ENCODE measurements at regions not wholly inside any gene's neighbourhood (a gene's known extent, or its start where the extent isn't known, plus 50 kb on each side); places are given as distances from the start of the nearest gene placed in this dataset.
"Not testable (repeated sequence)": the region's sequence is repeated elsewhere in the genome, so short reads cannot be mapped to it uniquely, and the experiment has no call there.

DNA sequence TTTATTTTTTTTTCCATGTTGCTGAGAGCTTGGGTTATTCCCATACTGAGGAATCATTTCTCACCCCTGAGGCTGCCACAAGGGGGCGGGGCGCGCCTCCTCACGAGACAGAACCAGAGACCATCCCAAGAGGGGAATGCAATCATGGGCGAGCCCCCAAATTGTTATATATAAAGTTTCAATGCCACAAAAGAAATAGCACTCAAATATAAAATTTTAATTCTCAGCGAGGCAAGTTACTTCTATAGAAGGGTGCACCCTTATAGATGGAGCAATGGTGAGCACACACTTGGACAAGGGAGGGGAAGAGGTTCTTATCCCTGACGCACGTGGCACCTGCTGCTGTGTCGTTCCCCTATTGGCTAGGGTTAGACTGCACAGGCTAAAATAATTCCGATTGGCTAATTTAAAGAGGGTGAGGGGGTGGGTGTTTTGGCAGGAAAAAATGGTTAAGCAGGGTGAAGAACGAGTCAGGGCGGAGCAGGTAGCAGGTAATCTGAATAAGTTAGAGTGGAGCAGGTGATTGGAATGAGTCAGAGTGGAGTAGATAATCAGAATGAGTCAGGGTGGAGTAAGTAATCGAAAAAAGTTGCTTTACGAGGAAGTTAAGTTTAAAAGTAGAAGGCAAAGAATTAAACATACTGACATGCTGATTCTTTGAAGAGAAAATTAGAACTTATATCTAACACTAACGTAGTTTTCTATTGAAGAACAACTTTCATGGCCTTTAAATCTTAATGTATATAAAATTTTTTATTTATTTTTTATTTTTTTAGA, 177.5 kb downstream of the MTCL1 start:
- DNase-seq (ENCODE audit: low read depth, low spot score), result no peak

DNA sequence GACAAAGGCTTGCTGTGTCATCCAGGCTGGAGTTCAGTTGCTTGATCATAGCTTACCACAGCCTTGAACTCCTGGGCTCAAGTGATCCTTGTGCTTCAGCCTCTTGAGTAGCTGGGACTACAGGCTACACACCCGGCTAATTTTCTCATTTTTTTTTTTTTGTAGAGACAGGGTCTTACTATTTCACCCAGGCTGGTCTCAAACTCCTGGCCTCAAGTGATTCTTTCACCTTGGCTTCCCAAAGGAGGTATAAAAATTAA, 178.0 kb downstream of the MTCL1 start:
- no peak for DNase-seq (ENCODE audit: low read depth, low spot score)

DNA sequence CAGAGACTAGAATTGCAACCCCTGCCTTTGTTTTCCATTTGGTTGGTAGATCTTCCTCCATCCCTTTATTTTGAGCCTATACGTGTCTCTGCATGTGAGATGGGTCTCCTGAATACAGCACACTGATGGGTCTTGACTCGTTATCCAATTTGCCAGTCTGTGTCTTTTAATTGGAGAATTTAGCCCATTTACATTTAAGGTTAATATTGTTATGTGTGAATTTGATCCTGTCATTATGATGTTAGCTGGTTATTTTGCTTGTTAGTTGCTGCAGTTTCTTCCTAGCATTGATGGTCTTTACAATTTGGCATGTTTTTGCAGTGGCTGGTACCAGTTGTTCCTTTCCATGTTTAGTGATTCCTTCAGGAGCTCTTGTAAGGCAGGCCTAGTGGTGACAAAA, 182.5 kb downstream of the MTCL1 start:
- not testable (repeated sequence) for DNase-seq (ENCODE audit: low read depth, low spot score)

DNA sequence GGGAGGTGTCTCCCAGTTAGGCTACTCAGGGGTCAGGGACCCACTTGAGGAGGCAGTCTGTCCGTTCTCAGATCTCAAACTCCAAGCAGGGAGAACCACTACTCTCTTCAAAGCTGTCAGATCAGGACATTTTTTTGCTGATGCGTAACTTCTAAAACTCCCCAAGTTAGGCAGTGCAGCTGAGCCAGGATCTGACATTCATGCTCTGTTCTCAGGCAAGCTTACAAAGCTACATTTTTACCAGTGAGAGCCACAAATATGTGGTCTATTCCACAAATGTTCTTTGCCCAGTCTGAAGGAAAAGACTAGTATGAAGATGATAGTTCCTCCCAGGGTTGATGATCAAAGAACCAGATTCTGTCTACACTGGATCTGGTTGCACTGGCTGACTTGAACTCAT, 184.1 kb downstream of the MTCL1 start:
- peak; percentile 84 for DNase-seq (ENCODE audit: low read depth, low spot score)

DNA sequence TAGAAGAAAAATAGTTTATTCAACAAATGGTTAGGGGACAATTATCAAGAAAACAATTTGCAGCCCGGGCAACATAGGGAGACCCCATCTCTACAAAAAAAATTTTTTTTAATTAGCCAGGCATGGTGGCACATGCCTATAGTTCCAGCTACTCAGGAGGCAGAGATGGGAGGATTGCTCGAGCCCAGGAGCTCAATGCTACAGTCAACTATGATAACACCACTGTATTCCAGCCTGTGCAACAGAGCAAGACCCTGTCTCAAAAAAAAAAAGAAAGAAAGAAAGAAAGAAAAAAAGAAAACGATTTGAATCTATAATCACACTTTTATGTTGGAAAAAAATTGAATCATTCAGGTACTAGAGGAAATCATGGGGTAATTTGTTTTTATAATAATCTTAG, 185.1 kb downstream of the MTCL1 start:
- not testable (repeated sequence) for DNase-seq (ENCODE audit: low read depth, low spot score)

DNA sequence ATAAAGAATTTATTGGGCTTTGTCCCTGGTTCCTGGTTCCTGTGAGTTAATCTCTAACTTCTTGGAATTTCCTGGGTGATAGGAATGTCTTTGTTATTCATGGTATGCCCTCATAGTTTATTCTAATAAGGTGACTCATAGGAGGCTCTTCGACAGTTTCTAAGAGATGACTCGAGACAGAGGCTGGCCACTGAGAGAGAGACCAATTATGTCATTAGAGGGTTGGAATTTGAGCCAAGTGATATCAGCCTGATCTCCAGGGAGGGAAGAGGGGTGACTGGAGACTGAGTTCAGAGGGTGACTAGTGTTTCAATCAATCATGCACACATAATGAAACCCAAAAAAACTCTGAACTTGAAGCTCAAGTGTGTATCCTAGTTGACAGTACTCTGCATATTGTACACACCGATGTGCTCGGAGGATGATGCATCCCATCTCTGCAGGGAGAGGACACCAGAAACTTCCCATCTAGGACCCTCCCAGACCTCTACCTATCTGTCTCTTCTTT, 185.7 kb downstream of the MTCL1 start:
- peak; percentile 94 for DNase-seq (ENCODE audit: low read depth, low spot score)

DNA sequence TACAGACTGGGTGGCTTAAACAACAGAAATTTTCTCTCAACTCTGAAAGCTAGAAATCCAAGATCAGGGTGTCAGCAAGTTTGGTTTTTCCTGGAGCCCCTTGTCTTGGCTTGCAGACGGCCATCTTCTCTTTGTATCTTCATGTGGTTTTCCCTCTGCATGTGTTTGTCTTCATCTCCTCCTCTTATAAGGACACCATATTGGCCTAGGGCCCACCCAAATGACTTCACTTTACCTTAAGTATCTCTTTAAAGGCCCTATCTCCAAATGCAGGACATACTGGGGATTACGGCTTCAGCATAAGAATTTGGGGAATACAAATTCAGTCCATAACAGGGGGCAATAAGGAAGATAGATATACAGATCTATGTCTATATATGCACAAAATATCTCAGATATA, 187.9 kb downstream of the MTCL1 start:
- DNase-seq (ENCODE audit: low read depth, low spot score), result no peak

DNA sequence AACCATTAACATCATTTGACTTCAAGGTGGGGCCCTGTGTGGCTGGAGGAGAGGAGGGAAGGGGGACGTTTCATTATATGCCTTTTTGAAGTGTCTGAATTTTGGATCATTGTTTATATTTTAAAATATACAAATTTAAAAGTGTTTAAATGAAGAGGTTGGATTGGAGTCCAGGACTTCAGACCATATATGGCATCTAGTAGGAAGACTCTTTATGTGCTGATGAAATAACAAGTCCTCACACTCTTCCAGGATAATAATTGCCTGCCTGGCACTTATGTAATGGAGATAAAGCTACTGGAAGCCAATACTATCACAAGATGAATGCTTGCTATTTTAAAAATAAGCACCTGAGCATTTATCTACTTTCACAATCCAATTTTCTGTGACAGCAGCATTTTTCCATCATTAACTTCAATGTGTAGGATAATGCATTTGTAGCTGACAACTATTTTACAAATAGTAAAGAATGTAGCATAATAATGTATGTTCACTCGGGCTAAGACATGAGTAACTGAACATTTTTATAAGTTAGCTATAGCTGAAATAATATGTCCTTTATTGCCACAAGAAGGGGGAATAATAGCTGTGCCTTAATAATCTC, 188.4 kb downstream of the MTCL1 start:
- DNase-seq (ENCODE audit: low read depth, low spot score), result no peak

DNA sequence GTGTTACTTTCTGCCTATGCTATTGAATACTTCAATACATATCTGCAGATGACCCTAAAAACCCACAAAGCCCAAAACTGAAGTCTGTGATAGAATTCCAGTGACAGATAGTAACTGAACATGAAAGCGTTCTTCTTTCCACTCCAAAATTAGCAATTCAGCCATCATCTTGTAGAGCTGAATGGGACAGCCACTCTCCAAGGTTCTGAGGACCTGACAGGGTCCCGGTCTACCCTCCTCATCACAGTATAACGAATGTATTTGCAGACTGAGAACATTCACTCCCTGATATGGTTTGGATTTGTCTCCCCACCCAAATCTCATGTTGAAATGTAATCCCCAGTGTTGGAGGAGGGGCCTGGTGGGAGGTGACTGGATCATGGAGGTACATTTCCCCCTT, 189.5 kb downstream of the MTCL1 start:
- DNase-seq (ENCODE audit: low read depth, low spot score), result no peak

DNA sequence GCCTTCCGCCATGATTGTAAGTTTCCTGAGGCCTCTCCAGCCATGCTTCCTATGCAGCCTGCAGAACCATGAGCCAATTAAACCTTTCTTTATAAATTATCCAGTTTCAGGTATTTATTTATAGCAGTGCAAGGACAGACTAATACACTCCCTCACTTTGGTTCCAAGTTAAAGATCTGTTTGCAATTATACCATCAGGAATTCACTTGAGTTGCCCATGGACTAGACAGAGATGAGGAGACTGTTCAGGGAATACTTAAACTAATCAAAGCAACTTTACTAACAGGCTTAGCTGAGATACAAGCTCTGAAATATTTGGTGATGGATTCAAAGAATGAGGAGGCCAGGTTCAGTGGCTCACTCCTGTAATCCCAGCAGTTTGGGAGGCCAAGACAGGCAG, 190.0 kb downstream of the MTCL1 start:
- DNase-seq (ENCODE audit: low read depth, low spot score), result no peak

DNA sequence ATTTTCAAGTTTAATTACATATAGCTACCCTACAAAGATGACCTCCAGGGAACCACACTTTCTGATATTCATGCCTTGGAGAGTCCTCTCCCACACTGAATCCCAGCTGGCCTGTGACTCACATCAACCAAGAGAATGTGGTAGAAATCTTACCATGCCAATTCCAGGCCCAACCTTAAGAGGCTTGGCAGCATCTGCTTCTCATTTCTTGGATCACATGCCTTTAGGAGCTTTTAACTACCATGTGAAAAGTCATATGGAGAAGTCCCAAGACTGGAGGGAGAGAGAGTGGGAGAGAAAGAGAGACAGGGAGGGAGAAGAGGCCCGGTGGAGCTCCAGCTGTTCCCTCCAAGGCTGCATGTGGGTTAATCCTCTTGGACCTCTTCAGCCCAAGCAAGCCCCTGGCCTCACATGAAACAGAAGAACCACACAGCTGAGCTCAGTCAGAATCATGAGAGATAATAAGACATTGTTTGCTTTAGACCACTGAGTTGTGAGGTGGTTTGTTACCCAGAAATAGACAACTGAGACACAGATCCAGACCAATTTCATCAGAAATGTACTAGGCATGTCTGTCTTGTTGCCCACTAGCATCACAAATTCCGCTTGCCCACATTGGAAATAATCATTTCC, 190.7 kb downstream of the MTCL1 start:
- DNase-seq (ENCODE audit: low read depth, low spot score), result peak; percentile 56

DNA sequence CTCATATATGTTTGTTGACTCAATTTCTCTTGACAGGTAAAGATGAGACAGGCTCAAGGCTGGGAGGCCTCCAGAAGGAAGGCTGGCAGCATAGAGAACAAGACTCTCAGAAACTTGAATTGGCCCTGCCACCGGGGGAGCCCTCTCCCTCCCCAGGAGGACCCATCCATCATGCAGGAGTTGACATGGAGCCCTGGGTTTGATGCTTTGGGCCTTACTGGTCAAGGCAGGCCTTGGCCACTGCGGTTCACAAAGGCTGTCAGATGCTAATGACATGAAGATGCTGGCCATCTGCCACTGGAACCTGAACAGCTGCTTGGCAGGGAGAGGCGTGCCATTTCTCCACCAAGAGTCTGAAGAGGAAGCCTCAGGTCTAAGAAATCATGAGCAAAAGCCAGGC, 193.6 kb downstream of the MTCL1 start:
- peak; percentile 24 for DNase-seq (ENCODE audit: low read depth, low spot score)

DNA sequence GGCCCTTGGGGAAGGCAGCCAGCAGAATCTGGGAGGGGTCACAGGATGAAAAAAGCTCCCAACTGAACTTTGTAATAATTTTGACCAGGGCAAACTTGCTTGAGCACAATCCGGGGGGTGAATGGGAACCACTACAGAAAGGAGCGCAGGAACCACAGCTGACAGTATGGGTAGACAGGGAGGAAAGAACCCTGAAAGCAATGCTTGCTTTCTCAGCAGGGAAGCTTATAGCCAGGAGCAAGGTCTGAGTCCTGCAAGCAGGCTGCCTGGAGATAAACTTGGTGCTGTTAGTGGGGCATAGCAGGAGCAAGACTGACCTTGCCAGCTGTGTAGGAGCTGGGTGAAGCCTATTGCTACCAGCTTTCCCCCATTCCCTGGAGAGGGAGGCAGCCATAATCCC, 195.2 kb downstream of the MTCL1 start:
- DNase-seq (ENCODE audit: low read depth, low spot score), result no peak

DNA sequence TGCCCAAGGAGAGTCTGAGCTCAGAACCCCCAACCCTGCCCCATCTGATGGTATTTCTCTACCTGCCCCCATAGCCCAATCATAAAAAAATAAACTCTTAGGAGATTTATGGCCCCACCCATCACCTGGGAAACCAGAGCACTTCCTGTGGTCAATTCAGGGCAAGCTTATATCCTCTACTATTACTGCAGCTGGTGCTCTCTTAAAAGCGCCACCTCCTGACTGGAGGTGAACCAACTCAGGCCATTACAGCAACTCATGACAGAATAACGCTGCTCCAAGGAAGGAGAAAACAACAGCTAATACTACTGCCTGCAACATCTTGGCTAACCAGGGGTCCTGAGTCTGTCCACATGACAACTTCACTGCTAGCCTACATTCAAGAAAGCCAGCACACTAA, 195.7 kb downstream of the MTCL1 start:
- DNase-seq (ENCODE audit: low read depth, low spot score), result no peak

DNA sequence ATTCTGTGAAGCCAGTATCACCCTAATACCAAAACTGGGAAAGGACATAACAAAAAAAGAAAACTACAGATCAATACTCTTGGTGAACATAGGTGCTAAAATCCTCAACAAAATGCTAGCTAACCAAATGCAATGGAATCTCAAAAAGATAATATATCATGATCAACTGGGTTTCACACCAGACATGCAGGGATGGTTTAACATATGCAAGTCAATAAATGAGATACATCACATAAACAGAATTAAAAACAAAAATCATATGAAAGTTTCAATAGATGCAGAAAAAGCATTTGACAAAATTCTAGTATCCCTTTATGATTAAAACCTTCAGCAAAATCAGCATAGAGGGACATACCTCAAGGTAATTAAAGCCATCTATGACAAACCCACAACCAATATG, 198.2 kb upstream of the NDUFV2 start:
- no peak for DNase-seq (ENCODE audit: low read depth, low spot score)

DNA sequence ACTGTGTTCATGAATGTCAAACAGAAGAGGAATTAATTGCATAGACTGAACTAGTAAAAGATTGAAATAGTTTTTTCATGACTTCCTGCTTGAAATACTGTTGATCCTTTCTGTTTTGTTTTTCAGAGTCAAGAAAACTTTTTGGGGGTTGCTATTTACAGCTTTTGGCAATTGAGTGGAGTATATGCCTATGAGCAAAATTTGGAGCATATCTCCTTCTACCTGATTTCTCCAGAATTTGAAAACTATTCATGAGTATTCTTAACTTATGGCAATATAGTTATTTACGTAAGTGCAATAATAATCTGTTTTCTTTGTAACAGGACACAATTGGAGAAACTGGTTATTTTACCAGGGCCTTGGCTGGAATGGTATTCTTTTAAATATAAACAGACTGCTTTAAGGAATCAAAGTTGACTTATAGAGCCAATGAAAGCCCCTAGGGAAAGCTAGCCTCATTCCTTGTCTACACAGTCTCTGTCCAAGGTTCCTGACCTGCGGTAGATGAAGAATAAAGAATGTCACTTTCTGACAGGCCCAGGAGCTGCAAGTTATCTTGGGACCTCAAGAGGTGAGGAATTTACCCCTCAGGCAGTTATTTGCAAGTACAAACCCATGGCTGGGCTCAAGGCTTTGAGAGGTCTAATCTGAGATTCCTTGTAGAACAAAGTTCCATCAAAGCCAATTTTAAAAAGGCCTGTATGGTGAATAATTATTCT, 193.5 kb upstream of the NDUFV2 start:
- no peak for DNase-seq (ENCODE audit: low read depth, low spot score)

DNA sequence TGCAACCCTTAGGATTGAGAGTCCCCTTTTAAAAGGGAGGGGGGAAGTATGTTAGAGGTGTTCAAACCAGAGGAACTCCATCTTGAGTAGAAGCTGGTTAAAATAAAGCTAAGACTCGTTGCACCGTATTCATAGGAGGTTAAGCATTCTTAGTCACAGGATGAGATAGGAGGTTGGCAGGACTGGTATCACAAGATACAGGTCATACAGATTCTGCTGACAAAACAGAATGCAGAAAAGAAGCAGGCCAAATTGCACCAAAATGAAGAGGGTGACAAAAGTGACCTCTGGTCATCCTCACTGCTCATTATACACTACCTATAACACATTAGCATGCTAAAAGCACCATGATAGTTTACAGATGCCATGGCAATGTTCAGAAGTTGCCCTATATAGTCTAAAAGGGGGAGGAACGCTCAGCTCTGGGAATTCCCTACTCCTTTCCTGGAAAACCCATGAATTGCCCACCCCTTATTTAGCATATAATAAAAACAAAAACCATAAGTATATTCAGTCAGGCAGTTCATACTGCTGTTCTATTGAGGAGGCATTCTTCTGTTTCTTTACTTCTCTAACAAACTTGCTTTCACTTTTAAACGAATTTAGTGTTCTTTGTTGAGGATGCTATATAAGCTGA, 192.2 kb upstream of the NDUFV2 start:
- no peak for DNase-seq (ENCODE audit: low read depth, low spot score)

DNA sequence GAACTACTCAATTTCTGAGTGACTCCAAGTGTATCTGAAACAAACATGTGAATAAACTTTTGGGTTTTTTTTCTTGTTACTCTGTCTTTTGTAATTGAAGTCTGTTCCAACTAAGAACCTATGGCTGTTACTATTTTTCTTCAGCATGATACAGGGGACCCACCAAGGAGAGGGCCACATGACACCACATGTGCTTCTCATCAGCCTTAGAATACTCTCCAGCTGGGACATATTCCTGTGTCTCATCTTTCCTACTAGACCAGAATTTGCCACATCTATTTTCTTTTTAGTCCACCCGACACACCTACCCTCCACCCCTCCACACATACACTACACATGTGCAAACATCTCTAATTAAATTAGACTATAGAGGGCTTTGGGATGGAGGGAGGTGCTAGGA, 191.7 kb upstream of the NDUFV2 start:
- DNase-seq (ENCODE audit: low read depth, low spot score), result no peak

DNA sequence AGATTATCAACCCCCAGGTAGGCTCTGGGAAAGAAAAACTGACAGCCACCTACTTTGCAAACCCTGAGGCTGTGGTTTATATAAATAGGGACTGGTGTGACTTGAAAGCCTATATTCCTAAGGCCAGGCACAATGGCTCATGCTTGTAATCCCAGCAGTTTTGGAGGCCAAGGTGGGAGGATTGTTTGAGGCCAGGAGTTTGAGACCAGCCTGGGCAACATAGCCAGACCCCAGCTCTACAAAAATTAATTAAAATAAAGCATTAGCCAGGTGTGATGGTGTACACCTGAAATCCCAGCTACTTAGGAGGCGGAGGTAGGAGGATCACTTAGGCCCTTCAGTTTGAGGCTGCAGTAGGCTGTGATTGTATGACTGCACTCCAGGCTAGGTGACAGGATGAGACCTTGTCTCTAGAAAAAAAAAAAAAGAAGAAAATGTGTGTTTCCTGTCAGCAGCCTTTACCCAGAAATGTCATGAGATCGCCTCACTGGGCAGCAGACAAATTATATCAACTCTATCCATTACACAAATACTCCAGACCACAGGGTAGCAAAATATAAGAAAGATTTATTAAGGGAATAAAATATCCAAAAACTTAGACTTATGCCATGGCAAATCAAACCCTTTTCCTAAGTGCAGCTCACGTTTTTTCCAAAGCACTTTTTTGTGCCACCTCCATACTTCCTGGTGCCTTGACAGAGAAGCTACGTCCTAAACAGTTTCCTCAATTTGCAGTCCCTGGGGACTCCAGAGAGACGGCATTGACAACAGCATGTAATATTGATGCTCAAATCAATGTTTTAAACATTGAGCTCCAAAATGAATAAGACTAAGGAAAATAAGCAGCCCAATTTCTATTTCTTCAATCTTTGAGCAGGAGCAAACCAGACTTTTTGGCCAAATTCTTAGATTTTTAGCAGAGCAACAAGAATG, 190.8 kb upstream of the NDUFV2 start:
- no peak for DNase-seq (ENCODE audit: low read depth, low spot score)

DNA sequence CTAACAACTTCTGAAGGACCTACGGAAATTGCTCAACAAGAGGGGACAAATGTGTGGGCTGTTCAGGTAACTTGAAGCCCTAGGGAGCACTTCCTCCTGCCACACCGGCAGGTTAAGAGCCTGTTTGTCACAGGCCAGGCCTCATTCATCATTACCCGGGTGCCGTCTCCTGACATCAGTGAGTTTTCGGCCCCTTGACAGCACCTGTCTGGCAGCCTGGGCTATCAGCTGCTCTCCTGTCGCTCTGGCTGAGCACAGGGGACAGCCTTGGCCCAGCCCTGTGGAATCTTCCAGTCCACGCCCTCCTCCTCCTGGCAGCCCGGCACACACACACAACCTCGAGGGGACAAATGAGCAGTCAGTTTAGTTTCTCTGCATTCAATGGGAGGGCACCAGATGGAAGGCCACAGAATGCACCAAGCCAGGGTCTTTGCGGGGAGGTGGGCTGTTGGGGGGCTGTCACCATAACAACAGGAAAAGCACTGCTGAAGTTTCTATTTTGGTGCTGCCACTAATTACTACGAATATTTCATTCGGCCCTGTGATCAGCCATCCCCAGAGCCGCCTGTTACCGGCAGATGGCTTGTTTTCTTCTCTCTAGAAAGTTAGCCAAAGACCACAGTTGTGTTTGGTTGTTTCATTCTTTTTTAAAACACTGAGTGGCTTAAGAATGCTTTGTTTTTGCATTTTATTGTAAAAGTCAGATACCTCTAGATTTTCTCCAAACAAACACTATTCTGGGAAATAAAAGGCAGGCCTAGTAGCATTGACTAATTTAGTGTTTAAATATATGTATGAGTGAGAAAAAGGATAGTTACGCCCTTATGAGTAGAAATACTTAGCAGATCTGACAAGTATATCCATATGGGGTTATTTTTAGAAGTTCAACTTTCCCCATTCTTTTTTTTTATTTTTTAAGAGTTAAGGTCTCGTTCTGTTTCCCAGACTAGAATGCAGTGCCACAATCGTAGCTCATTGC, 189.9 kb upstream of the NDUFV2 start:
- DNase-seq (ENCODE audit: low read depth, low spot score), result peak; percentile 32
